ENCODE measurements at regions not wholly inside any gene's neighbourhood (a gene's known extent, or its start where the extent isn't known, plus 50 kb on each side); places are given as distances from the start of the nearest gene placed in this dataset.
A peak's percentile ranks its signal among the peaks of the same experiment; 100 is the strongest.
"Not testable (repeated sequence)": the region's sequence is repeated elsewhere in the genome, so short reads cannot be mapped to it uniquely, and the experiment has no call there.

GRCh38 chr10:35870665-35871310, 228.7 kb upstream of the FZD8 start:
- no peak for DNase-seq

GRCh38 chr10:35858676-35859283, 216.7 kb upstream of the FZD8 start:
- DNase-seq, result not testable (repeated sequence)

- DNase-seq, result no peak
Observed at GRCh38 chr10:35857860-35858259, 215.8 kb upstream of the FZD8 start.

- no peak for DNase-seq
Observed at GRCh38 chr10:35855155-35855947, 213.3 kb upstream of the FZD8 start.

GRCh38 chr10:35854661-35855060, 212.6 kb upstream of the FZD8 start:
- DNase-seq, result no peak

- DNase-seq, result no peak
Observed at GRCh38 chr10:35852721-35853120, 210.6 kb upstream of the FZD8 start.

GRCh38 chr10:35848412-35848811, 206.3 kb upstream of the FZD8 start:
- DNase-seq, result no peak

GRCh38 chr10:35844686-35845085, 202.6 kb upstream of the FZD8 start:
- DNase-seq, result no peak

- no peak for DNase-seq
Observed at GRCh38 chr10:35843524-35844181, 201.6 kb upstream of the FZD8 start.

- no peak for DNase-seq
Observed at GRCh38 chr10:35838054-35838453, 196.0 kb upstream of the FZD8 start.

GRCh38 chr10:35835545-35835944, 193.4 kb upstream of the FZD8 start:
- no peak for DNase-seq

GRCh38 chr10:35834877-35835494, 192.9 kb upstream of the FZD8 start:
- DNase-seq, result no peak

GRCh38 chr10:35827783-35828182, 185.7 kb upstream of the FZD8 start:
- no peak for DNase-seq

GRCh38 chr10:35824704-35825103, 182.6 kb upstream of the FZD8 start:
- no peak for DNase-seq

- peak in 1 of 2 experiments; percentile 26 for DNase-seq
Observed at GRCh38 chr10:35822316-35822715, 180.2 kb upstream of the FZD8 start.

- no peak for DNase-seq
Observed at GRCh38 chr10:35821339-35821911, 179.3 kb upstream of the FZD8 start.

- no peak for DNase-seq
Observed at GRCh38 chr10:35819736-35820135, 177.6 kb upstream of the FZD8 start.

GRCh38 chr10:35819011-35819410, 176.9 kb upstream of the FZD8 start:
- DNase-seq, result no peak

GRCh38 chr10:35817109-35817508, 175.0 kb upstream of the FZD8 start:
- not testable (repeated sequence) for DNase-seq

- DNase-seq, result no peak
Observed at GRCh38 chr10:35813219-35813618, 171.1 kb upstream of the FZD8 start.

- DNase-seq, result no peak
Observed at GRCh38 chr10:35808344-35808743, 166.2 kb upstream of the FZD8 start.

- no peak for DNase-seq
Observed at GRCh38 chr10:35803046-35803445, 160.9 kb upstream of the FZD8 start.

- no peak for DNase-seq
Observed at GRCh38 chr10:35797187-35797586, 155.1 kb upstream of the FZD8 start.
